Urinary bladder (tissue), 3 donors: ENCODE measurements at regions not wholly inside any gene's neighbourhood (a gene's known extent, or its start where the extent isn't known, plus 50 kb on each side); places are given as distances from the start of the nearest gene placed in this dataset.
"Not testable (repeated sequence)": the region's sequence is repeated elsewhere in the genome, so short reads cannot be mapped to it uniquely, and the experiment has no call there.

Experiments
- DNase-seq: peaks from one replicate; pipeline ENCODE4 v3.0.0-alpha.2; 2015; ENCODE audit errors: extremely low spot score
- H3K27ac ChIP-seq: one replicate; pipeline ENCODE4 v1.5.1; 2013; ENCODE audit warnings: low read depth, mild to moderate bottlenecking, moderate library complexity
- H3K36me3 ChIP-seq: one replicate; pipeline ENCODE4 v1.6.1; 2013; ENCODE audit warnings: mild to moderate bottlenecking, moderate library complexity; ENCODE audit not compliant: insufficient read depth
- H3K4me1 ChIP-seq: one replicate; pipeline ENCODE4 v1.6.1; 2013; ENCODE audit warnings: mild to moderate bottlenecking, moderate library complexity; ENCODE audit not compliant: insufficient read depth
- H3K4me3 ChIP-seq: one replicate; pipeline ENCODE4 v1.5.1; 2013; ENCODE audit warnings: low read depth, low read length
- WGBS: extraction: QIAGEN DNeasy Blood & Tissue Kit; methylation state at CpG from one replicate; pipeline ENCODE4 v1.1.7; 2013; 5-methylcytosine and 5-hydroxymethylcytosine counted together
- donor health status: healthy with polysubstance abuse.
- donor health status: healthy.

- no peak for DNase-seq
- H3K27ac ChIP-seq: no peak overlapping the region
- no peaks in the 10 kb centered on the region for H3K4me1 ChIP-seq
- no peak overlapping the region for H3K4me3 ChIP-seq
- WGBS: 89% methylated on average over 2 of the region's 2 CpGs
- H3K36me3 ChIP-seq: no peaks in the 10 kb centered on the region
Observed at GRCh38 chr13:86000546-86000945, 201.3 kb upstream of the SLITRK6 start.

DNA sequence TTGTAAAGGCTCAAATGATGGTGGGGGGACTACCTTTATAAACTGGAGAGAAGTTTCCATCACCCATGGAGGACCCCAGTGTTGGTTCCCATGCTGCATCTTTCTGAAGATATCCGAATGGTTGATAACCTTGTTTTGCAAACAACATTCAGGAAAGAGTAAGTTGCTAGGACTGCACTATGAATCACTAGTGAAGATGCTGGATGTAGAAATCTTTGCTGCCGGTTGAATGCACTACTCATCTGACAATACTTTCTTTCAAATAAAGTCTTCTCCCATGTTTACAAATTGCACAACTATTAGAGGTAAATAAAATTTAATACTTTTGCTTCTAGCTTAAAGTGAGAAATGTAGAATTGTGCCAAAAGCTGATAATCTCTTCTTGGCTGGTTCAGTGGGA lies 198.4 kb upstream of the SLITRK6 start:
- Histone ChIP-seq H3K4me3 (no peak overlapping the region), H3K4me1 (no peaks in the 10 kb centered on the region), H3K27ac (no peak overlapping the region), H3K36me3 (no peaks in the 10 kb centered on the region)
- 59% methylated on average over 2 of the region's 2 CpGs for WGBS
- DNase-seq: no peak

- 69% methylated on average over 3 of the region's 3 CpGs for whole genome bisulfite sequencing
- H3K4me1 ChIP-seq: no peaks in the 10 kb centered on the region
- DNase-seq: no peak
- H3K27ac ChIP-seq: no peak overlapping the region
- no peak overlapping the region for H3K4me3 ChIP-seq
- no peaks in the 10 kb centered on the region for H3K36me3 ChIP-seq
Observed at GRCh38 chr13:85995788-85996418, 196.7 kb upstream of the SLITRK6 start.

DNA sequence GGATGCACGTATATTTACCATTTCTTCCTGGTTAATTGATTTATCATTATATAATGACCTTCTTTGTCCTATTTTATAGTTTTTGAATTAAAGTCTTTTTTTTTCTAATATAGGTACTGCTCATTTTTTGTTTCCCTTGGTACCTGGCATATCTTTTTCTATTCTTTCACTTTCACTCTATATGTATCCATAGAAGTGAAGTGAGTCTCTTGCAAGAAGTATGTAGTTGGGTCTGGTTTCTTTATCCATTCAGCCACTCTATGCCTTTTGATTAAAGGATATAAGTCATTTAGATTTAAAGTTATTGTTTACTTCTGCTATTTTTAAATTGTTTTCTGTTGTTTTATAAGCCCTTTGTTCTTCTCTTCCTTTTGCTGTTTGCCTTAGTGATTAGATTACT lies 194.3 kb upstream of the SLITRK6 start:
- 95% methylated on average over 1 of the region's 1 CpG for WGBS
- Histone ChIP-seq H3K4me3 (no peak overlapping the region), H3K4me1 (no peaks in the 10 kb centered on the region), H3K27ac (no peak overlapping the region), H3K36me3 (no peaks in the 10 kb centered on the region)
- no peak for DNase-seq

GRCh38 chr13:85990397-85990796 lies 191.2 kb upstream of the SLITRK6 start:
- no peak overlapping the region for H3K4me3 ChIP-seq
- H3K36me3 ChIP-seq: no peaks in the 10 kb centered on the region
- no peaks in the 10 kb centered on the region for H3K4me1 ChIP-seq
- 81% methylated on average over 2 of the region's 2 CpGs for WGBS
- H3K27ac ChIP-seq: no peak overlapping the region
- DNase-seq: no peak

- Histone ChIP-seq H3K27ac (no peak overlapping the region), H3K4me1 (no peaks in the 10 kb centered on the region), H3K4me3 (no peak overlapping the region), H3K36me3 (no peaks in the 10 kb centered on the region)
- no peak for DNase-seq
- WGBS: 50% methylated on average over 1 of the region's 1 CpG
Observed at GRCh38 chr13:85985797-85986196, 186.6 kb upstream of the SLITRK6 start.

DNA sequence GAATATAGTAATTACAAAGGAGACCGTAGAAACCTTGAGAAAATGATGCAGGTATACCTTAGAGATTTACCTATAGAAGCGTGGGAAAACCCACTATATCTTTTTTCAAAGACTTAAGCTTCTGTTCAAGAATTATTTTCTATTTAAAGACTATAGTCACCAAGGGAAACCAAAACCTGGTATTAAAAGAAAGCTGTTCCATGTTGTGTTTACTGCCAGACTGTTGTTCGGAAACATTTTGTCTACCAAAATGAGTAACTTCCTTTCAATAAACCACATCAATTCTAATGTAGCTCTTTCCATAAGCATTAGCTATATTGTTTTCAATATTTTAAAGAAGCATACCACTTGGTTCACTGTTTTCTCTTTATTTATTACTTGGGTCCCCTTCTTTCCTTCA lies 182.9 kb upstream of the SLITRK6 start:
- WGBS: 59% methylated on average over 3 of the region's 3 CpGs
- no peak overlapping the region for H3K27ac ChIP-seq
- H3K4me3 ChIP-seq: no peak overlapping the region
- no peak for DNase-seq
- no peaks in the 10 kb centered on the region for H3K36me3 ChIP-seq
- H3K4me1 ChIP-seq: no peaks in the 10 kb centered on the region

GRCh38 chr13:85980447-85980846 lies 181.2 kb upstream of the SLITRK6 start:
- not testable (repeated sequence) for DNase-seq, H3K4me3 ChIP-seq, H3K27ac ChIP-seq, H3K36me3 ChIP-seq, H3K4me1 ChIP-seq
- 60% methylated on average over 1 of the region's 1 CpG for WGBS

GRCh38 chr13:85976242-85976641 lies 177.0 kb upstream of the SLITRK6 start:
- Histone ChIP-seq H3K4me3 (no peak overlapping the region), H3K4me1 (no peaks in the 10 kb centered on the region), H3K27ac (no peak overlapping the region), H3K36me3 (no peaks in the 10 kb centered on the region)
- WGBS: 73% methylated on average over 4 of the region's 4 CpGs
- no peak for DNase-seq

GRCh38 chr13:85974608-85975366 lies 175.6 kb upstream of the SLITRK6 start:
- Histone ChIP-seq H3K4me3 (no peak overlapping the region), H3K27ac (no peak overlapping the region), H3K4me1 (no peaks in the 10 kb centered on the region), H3K36me3 (no peaks in the 10 kb centered on the region)
- 77% methylated on average over 4 of the region's 4 CpGs for WGBS
- no peak for DNase-seq

DNA sequence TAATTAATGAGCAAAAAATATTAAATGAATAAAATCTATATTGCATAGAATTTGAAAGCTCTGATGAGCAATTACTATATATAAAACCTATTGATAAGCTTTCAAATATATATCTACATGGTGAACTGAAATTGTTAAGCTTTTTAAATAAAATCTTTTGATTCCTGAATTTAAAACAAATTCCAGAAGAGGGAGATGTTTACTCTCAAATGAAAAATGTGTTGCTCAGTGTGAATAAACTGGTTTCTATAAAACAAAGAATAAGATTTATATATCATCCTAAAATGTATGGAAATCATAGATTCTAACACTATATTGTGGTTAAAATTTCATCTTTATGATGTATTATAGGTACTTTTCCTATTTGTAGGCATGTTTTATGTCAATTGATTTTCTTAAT lies 171.5 kb upstream of the SLITRK6 start:
- DNase-seq: no peak
- H3K4me1 ChIP-seq: no peaks in the 10 kb centered on the region
- no peak overlapping the region for H3K4me3 ChIP-seq
- no peak overlapping the region for H3K27ac ChIP-seq
- H3K36me3 ChIP-seq: no peaks in the 10 kb centered on the region

DNA sequence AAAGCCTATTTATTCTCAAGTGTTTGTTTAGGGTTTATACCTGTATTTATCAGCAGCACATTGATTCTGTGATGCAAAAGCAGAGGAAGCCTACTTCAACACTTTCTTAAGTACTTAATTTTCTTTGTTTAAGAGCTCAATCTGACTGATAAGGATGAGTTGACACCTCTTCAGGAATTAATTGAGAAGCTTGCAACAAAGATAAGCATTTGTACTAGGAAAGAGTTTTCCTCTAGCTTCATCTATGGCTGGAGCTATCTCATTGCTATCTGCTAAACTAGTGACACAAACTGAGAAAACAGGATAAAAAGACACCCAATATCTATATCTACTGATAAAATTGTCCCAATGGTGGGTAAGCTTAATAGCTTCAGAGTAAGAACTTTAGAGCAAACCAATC lies 170.1 kb upstream of the SLITRK6 start:
- DNase-seq: no peak
- no peak overlapping the region for H3K4me3 ChIP-seq
- H3K36me3 ChIP-seq: no peaks in the 10 kb centered on the region
- no peak overlapping the region for H3K27ac ChIP-seq
- H3K4me1 ChIP-seq: no peaks in the 10 kb centered on the region

DNA sequence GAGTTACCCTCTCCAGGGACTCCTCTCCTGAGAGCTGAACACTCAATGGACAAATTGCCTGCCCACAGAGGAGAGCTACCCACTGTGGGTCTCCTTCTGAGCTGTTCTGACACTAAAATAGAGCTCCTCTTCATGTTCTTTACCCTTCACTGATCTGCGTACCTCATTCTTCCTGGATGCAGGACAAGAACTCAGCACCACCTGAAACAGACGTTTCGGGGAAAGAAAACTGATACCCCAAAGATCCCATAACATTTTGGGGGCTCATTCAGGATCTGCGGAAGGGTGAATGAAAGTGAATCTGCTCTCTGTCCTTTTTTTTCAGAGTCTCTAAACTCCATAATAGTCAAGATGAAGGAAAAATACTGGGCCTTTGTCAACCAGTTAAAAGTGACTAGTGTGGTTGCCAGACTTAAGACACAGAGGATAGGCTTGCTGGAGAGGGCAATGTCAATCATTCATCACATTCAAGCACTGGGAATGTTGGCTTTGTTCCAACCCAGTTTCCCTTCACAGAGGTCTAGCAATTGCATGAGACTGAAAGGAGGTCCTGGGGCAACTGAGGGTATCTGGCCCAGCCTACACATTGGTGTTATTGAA lies 136.7 kb upstream of the SLITRK6 start:
- Histone ChIP-seq H3K4me3 (no peak overlapping the region), H3K36me3 (no peaks in the 10 kb centered on the region), H3K27ac (no peak overlapping the region), H3K4me1 (no peaks in the 10 kb centered on the region)
- 90% methylated on average over 4 of the region's 4 CpGs for WGBS
- no peak for DNase-seq

- Histone ChIP-seq H3K4me1 (no peaks in the 10 kb centered on the region), H3K27ac (no peak overlapping the region), H3K4me3 (no peak overlapping the region), H3K36me3 (no peaks in the 10 kb centered on the region)
- WGBS: 27% methylated on average over 2 of the region's 2 CpGs
- DNase-seq: no peak
Observed at GRCh38 chr13:85930108-85930507, 130.9 kb upstream of the SLITRK6 start.
